ENCODE measurements at regions not wholly inside any gene's neighbourhood (a gene's known extent, or its start where the extent isn't known, plus 50 kb on each side); places are given as distances from the start of the nearest gene placed in this dataset.
"Not testable (repeated sequence)": the region's sequence is repeated elsewhere in the genome, so short reads cannot be mapped to it uniquely, and the experiment has no call there.

GRCh38 chr6:112401083-112401482 lies 54.0 kb downstream of the RFPL4B start:
- no peak for DNase-seq (ENCODE audit: low read depth, low spot score)
- no peaks in the 10 kb centered on the region for H3K36me3 ChIP-seq (ENCODE audit: insufficient read depth, low read length)
- no peak overlapping the region for H3K9ac ChIP-seq (ENCODE audit: insufficient read length)
- H3K9me3 ChIP-seq (ENCODE audit: low read depth, low read length) = no peaks in the 10 kb centered on the region
- no peak for TF ChIP-seq FOXP2 (optimal IDR thresholded peaks at IDR 0.05; ENCODE audit: control extremely low read depth, extremely low read length, insufficient read depth)
- no peak overlapping the region for H3K4me3 ChIP-seq
- H3K27ac ChIP-seq = no peak overlapping the region

DNA sequence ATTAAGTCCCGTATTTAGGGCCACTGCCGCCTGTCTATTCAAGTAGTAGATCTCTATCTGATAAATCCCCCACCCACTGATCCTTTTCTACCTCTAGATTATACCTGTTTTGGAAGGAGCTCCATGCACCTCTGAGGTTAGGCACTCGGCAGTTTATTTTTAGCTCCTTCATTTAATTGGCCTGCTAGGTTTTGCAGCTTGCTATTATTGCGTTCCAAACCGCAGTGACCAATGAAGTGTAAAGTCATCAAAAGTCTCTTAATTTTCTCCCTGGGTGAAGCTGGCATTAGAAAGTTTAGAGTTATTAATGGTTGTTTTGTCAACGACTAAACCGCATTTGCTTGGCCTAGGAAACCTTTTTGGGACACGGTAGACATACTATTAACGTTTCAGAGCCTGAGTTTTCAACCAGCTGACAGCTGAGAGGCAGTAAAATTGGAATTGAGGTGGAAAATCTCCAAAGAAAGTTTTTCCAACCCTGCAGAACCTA lies 60.0 kb downstream of the RFPL4B start:
- no peak overlapping the region for H3K9ac ChIP-seq (ENCODE audit: insufficient read length)
- DNase-seq (ENCODE audit: low read depth, low spot score) = no peak
- H3K36me3 ChIP-seq (ENCODE audit: insufficient read depth, low read length) = no peaks in the 10 kb centered on the region
- no peaks in the 10 kb centered on the region for H3K9me3 ChIP-seq (ENCODE audit: low read depth, low read length)
- TF ChIP-seq FOXP2 (optimal IDR thresholded peaks at IDR 0.05; ENCODE audit: control extremely low read depth, extremely low read length, insufficient read depth) (no peak), EZH2 (IDR thresholded peaks at IDR 0.05) (no peak), POLR2AphosphoS5 (IDR thresholded peaks at IDR 0.05; ENCODE audit: borderline replicate concordance, low read depth, low read length) (no peak)
- no peak overlapping the region for H3K27ac ChIP-seq
- no peak overlapping the region for H3K4me3 ChIP-seq

DNA sequence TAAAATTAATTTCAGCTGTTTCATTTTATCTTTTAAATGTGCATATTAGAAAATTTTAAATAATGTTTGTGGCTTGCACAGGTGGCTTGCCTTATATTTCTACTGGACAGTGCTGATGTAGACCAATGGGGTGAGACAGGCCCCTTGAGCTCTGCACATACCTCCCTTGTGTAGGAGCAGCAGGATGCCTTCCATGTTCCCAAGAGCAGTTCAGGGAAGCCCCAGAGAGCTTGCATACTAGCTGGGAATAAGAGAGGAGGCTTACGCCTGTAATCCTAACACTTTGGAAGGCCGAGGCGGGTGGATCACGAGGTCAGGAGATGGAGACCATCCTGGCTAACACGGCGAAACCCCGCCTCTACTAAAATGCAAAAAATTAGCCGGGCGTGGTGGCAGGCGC lies 61.4 kb downstream of the RFPL4B start:
- Histone ChIP-seq H3K9ac (ENCODE audit: insufficient read length) (no peak overlapping the region), H3K36me3 (ENCODE audit: insufficient read depth, low read length) (no peaks in the 10 kb centered on the region), H3K9me3 (ENCODE audit: low read depth, low read length) (no peaks in the 10 kb centered on the region), H3K4me3 (no peak overlapping the region), H3K27ac (no peak overlapping the region)
- DNase-seq (ENCODE audit: low read depth, low spot score) = no peak
- TF ChIP-seq EZH2 (IDR thresholded peaks at IDR 0.05) = no peak
- no peak for TF ChIP-seq POLR2AphosphoS5 (IDR thresholded peaks at IDR 0.05; ENCODE audit: borderline replicate concordance, low read depth, low read length)
- no peak for TF ChIP-seq FOXP2 (optimal IDR thresholded peaks at IDR 0.05; ENCODE audit: control extremely low read depth, extremely low read length, insufficient read depth)

DNA sequence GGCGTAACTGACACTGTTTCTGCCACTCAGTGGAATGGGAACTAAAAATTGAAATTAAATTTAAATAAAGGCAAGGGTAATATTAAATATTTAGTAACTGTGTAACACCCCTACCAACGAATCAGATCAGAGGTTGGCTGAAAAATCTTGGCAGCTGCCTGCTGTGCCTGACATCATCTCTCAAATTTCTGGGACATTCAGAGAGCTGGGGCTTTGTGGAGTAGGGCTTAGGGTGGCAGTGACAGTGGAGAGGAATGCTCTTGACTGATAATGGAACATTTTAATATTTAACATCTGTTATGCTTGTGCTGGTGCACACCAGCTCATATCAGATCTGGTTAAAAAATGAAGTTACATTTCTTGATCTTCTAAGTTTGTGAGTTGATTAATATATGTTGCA lies 62.2 kb downstream of the RFPL4B start:
- no peaks in the 10 kb centered on the region for H3K9me3 ChIP-seq (ENCODE audit: low read depth, low read length)
- no peak for DNase-seq (ENCODE audit: low read depth, low spot score)
- TF ChIP-seq POLR2AphosphoS5 (IDR thresholded peaks at IDR 0.05; ENCODE audit: borderline replicate concordance, low read depth, low read length) = no peak
- TF ChIP-seq FOXP2 (optimal IDR thresholded peaks at IDR 0.05; ENCODE audit: control extremely low read depth, extremely low read length, insufficient read depth) = no peak
- no peak for TF ChIP-seq EZH2 (IDR thresholded peaks at IDR 0.05)
- no peak overlapping the region for H3K27ac ChIP-seq
- no peaks in the 10 kb centered on the region for H3K36me3 ChIP-seq (ENCODE audit: insufficient read depth, low read length)
- no peak overlapping the region for H3K4me3 ChIP-seq
- no peak overlapping the region for H3K9ac ChIP-seq (ENCODE audit: insufficient read length)

DNA sequence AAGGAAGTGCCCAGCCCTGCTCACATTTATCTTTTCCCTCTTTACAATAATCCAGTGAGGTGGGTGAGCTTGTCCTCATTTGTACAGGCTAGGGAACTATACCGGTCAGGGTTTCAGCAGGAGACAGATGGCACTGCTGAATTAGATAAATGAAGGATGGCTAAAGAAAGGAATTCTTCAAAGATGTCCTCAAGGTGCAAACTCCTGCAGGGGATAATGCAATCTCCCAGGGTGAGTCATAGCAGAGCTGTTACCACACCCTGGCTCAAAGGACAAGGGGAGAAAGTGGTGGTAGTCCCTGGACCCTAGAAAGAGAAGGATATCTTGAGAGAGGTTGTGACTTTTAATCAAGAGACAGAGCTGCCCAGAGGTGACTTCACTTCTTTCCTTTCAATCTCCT lies 66.7 kb downstream of the RFPL4B start:
- TF ChIP-seq FOXP2 (optimal IDR thresholded peaks at IDR 0.05; ENCODE audit: control extremely low read depth, extremely low read length, insufficient read depth) (no peak), POLR2AphosphoS5 (IDR thresholded peaks at IDR 0.05; ENCODE audit: borderline replicate concordance, low read depth, low read length) (no peak), EZH2 (IDR thresholded peaks at IDR 0.05) (no peak)
- Histone ChIP-seq H3K9ac (ENCODE audit: insufficient read length) (no peak overlapping the region), H3K9me3 (ENCODE audit: low read depth, low read length) (no peaks in the 10 kb centered on the region), H3K27ac (no peak overlapping the region), H3K4me3 (no peak overlapping the region), H3K36me3 (ENCODE audit: insufficient read depth, low read length) (no peaks in the 10 kb centered on the region)
- no peak for DNase-seq (ENCODE audit: low read depth, low spot score)

DNA sequence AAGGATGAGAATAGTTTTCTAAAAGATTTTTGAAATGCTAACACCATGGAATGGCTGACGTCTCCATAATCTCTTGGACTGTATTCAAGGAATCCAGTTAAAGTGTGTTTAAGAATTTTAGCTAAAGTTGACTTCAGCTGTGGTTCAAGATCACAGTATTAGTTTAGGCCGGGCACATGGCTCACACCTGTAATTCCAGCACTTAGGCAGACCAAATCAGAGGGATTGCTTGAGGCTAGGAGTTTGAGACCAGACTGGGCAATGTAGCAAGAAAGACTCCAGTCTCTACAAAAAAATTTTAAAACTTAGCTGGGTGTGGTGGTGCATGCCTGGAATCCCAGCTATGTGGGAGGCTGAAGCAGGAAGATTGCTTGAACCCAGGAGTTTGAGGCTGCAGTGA lies 68.2 kb downstream of the RFPL4B start:
- Histone ChIP-seq H3K9ac (ENCODE audit: insufficient read length) (no peak overlapping the region), H3K27ac (no peak overlapping the region), H3K36me3 (ENCODE audit: insufficient read depth, low read length) (no peaks in the 10 kb centered on the region), H3K4me3 (no peak overlapping the region), H3K9me3 (ENCODE audit: low read depth, low read length) (no peaks in the 10 kb centered on the region)
- no peak for DNase-seq (ENCODE audit: low read depth, low spot score)
- TF ChIP-seq FOXP2 (optimal IDR thresholded peaks at IDR 0.05; ENCODE audit: control extremely low read depth, extremely low read length, insufficient read depth) = no peak
- no peak for TF ChIP-seq POLR2AphosphoS5 (IDR thresholded peaks at IDR 0.05; ENCODE audit: borderline replicate concordance, low read depth, low read length)
- no peak for TF ChIP-seq EZH2 (IDR thresholded peaks at IDR 0.05)

DNA sequence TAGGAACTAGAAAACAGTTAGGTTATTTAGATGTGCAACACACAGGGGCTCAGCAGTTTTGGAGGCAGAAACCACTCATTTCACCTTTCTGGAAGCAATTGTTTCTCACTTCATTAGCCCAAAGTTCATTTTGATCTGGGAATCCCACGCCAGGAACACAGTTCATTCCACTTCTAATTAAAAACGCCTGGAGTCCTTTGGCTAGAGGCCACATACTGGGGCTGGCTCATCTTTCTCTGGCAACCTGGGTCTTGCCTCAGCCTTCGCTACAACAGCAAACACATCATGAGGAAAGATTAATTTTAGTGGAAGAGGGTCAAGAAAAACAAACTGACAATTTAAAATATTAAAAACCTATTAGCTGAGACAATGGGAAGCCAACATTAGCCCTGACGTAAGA lies 69.7 kb downstream of the RFPL4B start:
- H3K9ac ChIP-seq (ENCODE audit: insufficient read length) = no peak overlapping the region
- no peak overlapping the region for H3K4me3 ChIP-seq
- no peak overlapping the region for H3K27ac ChIP-seq
- TF ChIP-seq FOXP2 (optimal IDR thresholded peaks at IDR 0.05; ENCODE audit: control extremely low read depth, extremely low read length, insufficient read depth) (no peak), POLR2AphosphoS5 (IDR thresholded peaks at IDR 0.05; ENCODE audit: borderline replicate concordance, low read depth, low read length) (no peak), EZH2 (IDR thresholded peaks at IDR 0.05) (no peak)
- no peak for DNase-seq (ENCODE audit: low read depth, low spot score)
- no peaks in the 10 kb centered on the region for H3K36me3 ChIP-seq (ENCODE audit: insufficient read depth, low read length)
- H3K9me3 ChIP-seq (ENCODE audit: low read depth, low read length) = no peaks in the 10 kb centered on the region

DNA sequence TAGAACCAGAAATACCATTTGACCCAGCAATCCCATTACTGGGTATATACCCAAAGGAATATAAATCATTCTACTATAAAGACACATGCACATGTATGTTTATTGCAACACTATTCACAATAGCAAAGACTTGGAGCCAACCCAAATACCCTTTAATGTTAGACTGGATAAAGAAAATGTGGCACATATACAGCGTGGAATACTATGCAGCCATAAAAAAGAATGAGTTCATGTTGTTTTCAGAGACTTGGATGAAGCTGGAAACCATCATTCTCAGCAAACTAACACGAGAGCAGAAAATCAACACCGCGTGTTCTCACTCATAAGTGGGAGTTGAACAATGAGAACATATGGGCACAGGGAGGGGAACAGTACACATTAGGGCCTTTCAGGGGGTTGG lies 79.9 kb downstream of the RFPL4B start:
- not testable (repeated sequence) for H3K9me3 ChIP-seq (ENCODE audit: low read depth, low read length); H3K36me3 ChIP-seq (ENCODE audit: insufficient read depth, low read length); DNase-seq (ENCODE audit: low read depth, low spot score); H3K27ac ChIP-seq; H3K9ac ChIP-seq (ENCODE audit: insufficient read length); H3K4me3 ChIP-seq

DNA sequence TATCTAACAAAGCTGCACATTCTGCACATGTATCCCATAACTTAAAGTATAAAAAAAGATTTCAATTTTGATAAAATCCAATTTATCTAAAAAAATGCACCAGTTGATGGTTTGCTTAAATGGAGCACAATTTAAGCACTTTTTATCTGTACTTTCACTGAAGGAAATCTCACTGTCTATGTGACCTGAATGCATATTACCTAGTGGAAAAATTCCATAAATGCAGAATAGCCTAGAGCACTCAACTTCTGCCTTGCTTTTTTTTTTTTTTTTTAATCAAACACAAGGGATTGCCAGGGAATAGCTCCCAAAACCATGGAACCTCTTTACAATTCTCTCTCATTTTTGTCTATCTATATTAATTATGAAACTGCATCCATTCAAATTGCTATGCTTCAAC lies 80.4 kb downstream of the RFPL4B start:
- Histone ChIP-seq H3K9me3 (ENCODE audit: low read depth, low read length) (no peaks in the 10 kb centered on the region), H3K9ac (ENCODE audit: insufficient read length) (no peak overlapping the region), H3K4me3 (no peak overlapping the region), H3K36me3 (ENCODE audit: insufficient read depth, low read length) (no peaks in the 10 kb centered on the region), H3K27ac (no peak overlapping the region)
- no peak for TF ChIP-seq FOXP2 (optimal IDR thresholded peaks at IDR 0.05; ENCODE audit: control extremely low read depth, extremely low read length, insufficient read depth)
- TF ChIP-seq POLR2AphosphoS5 (IDR thresholded peaks at IDR 0.05; ENCODE audit: borderline replicate concordance, low read depth, low read length) = no peak
- no peak for TF ChIP-seq EZH2 (IDR thresholded peaks at IDR 0.05)
- no peak for DNase-seq (ENCODE audit: low read depth, low spot score)

Measured in SK-N-MC (cell line).